ENCODE measurements at regions not wholly inside any gene's neighbourhood (a gene's known extent, or its start where the extent isn't known, plus 50 kb on each side); places are given as distances from the start of the nearest gene placed in this dataset.

GRCh38 chr18:39627936-39628335 is 2062.3 kb upstream of the CELF4 start:
- no peak for DNase-seq (ENCODE audit: low read depth)
- no peak for TF ChIP-seq MYC (IDR thresholded peaks at IDR 0.05; ENCODE audit: low read depth, low read length)
- no peak for TF ChIP-seq POLR2A (IDR thresholded peaks at IDR 0.05; ENCODE audit: extremely low read depth, insufficient read length)
- no peak overlapping the region for H3K4me3 ChIP-seq (ENCODE audit: low read depth, low read length)

DNA sequence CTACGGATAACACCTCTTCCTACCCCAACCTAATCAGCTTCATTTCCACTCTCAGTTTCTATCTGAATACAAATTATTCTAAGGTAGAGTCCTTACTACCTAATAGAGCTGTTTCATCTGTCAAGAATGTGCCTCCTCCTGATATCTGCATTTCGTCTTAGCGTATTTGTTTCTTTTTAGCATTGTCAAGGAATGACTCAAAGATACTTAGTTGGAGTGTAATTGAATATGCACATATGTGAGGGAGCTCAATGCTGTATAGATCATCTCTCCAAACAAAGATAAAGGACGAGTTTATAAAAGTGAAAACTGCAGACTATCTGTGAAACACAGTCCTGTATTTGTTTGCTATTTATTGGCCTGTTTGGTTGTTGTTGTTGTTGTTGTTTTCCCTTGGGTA is 2059.4 kb upstream of the CELF4 start:
- TF ChIP-seq MYC (IDR thresholded peaks at IDR 0.05; ENCODE audit: low read depth, low read length) = no peak
- DNase-seq (ENCODE audit: low read depth) = no peak
- no peak overlapping the region for H3K4me3 ChIP-seq (ENCODE audit: low read depth, low read length)

- DNase-seq (ENCODE audit: low read depth) = no peak
- no peak overlapping the region for H3K4me3 ChIP-seq (ENCODE audit: low read depth, low read length)
- TF ChIP-seq POLR2A (IDR thresholded peaks at IDR 0.05; ENCODE audit: extremely low read depth, insufficient read length) (no peak), MYC (IDR thresholded peaks at IDR 0.05; ENCODE audit: low read depth, low read length) (no peak), CTCF (IDR thresholded peaks at IDR 0.05; ENCODE audit: low read depth, low read length) (no peak)
- TF ChIP-seq, protein P1, sequence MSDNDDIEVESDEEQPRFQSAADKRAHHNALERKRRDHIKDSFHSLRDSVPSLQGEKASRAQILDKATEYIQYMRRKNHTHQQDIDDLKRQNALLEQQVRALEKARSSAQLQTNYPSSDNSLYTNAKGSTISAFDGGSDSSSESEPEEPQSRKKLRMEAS (IDR thresholded peaks at IDR 0.05; ENCODE audit: low read depth, low read length) = no peak
These were observed 2056.8 kb upstream of the CELF4 start for GRCh38 chr18:39622431-39622830.

DNA sequence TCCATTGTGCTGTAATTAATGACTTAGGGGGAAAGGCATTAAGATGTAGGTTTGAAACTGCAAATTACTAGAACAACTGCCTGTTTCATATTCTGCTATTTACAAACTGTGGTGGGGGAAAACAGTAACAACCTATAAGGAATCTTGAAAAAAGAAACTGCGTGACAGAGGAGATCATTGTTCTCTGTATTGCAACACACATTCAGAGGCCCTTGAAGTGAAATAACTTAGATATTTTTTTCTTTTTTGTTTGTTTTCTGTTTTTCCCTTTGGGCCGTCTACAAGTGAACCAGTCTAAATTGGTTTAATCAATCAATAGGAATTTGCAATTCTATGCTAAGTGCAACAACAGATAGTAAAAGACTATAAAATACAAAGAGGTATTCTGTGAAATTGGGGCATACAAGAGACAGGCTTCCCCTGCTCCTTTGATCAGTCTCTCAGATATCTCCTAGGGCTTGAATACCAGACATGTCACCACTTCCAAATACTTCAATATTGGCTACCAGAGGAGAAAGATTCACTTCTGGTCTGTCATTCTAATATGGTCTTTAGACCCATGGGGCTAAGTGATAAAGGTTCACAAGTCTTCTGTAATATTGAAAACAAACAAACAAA is 2055.1 kb upstream of the CELF4 start:
- no peak for TF ChIP-seq CTCF (IDR thresholded peaks at IDR 0.05; ENCODE audit: low read depth, low read length)
- TF ChIP-seq, protein P1 (IDR thresholded peaks at IDR 0.05; ENCODE audit: low read depth, low read length) = no peak
- TF ChIP-seq POLR2A (IDR thresholded peaks at IDR 0.05; ENCODE audit: extremely low read depth, insufficient read length) = no peak
- TF ChIP-seq MYC (IDR thresholded peaks at IDR 0.05; ENCODE audit: low read depth, low read length) = no peak
- DNase-seq (ENCODE audit: low read depth) = no peak
- H3K4me3 ChIP-seq (ENCODE audit: low read depth, low read length) = no peak overlapping the region

- H3K4me3 ChIP-seq (ENCODE audit: low read depth, low read length) = no peak overlapping the region
- no peak for TF ChIP-seq POLR2A (IDR thresholded peaks at IDR 0.05; ENCODE audit: extremely low read depth, insufficient read length)
- no peak for DNase-seq (ENCODE audit: low read depth)
These were observed 2052.8 kb upstream of the CELF4 start for GRCh38 chr18:39618265-39619003.

DNA sequence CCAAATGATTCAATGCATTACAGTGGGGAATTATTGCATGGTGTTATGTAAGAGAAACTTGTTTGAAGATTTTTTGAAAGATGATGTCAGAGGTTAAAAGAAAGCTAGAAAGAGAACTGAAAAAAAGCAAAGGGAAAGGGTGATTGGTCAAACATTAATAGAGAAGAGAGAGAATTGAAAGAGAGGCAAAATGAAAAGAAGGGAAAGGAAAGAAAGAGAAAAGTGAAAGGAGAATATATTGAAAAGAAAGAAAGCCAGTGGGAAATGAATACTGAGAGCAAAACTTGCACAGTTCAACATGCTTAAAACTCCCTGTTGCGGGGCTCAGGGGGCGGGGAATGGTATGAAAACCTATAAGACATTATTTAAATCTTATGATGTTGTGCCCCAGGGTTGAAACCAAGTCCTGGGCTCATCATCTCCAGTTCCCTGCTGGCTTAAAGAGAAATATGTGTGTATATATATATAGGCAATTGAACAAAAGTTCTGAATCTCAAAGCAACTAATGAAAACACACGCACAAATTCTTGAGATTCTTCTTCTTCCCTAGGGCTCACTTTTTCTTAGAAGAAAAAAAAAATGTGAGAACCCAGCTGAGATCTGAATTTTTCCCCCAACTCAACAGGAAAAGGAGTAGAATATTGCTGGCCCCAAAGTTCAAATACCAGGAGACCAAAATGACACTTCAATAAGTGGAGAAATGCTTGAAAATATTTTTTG is 2045.9 kb upstream of the CELF4 start:
- TF ChIP-seq, protein P1 (IDR thresholded peaks at IDR 0.05; ENCODE audit: low read depth, low read length) = no peak
- TF ChIP-seq MYC (IDR thresholded peaks at IDR 0.05; ENCODE audit: low read depth, low read length) = no peak
- no peak for TF ChIP-seq POLR2A (IDR thresholded peaks at IDR 0.05; ENCODE audit: extremely low read depth, insufficient read length)
- no peak for TF ChIP-seq CTCF (IDR thresholded peaks at IDR 0.05; ENCODE audit: low read depth, low read length)
- H3K4me3 ChIP-seq (ENCODE audit: low read depth, low read length) = no peak overlapping the region
- DNase-seq (ENCODE audit: low read depth) = no peak

DNA sequence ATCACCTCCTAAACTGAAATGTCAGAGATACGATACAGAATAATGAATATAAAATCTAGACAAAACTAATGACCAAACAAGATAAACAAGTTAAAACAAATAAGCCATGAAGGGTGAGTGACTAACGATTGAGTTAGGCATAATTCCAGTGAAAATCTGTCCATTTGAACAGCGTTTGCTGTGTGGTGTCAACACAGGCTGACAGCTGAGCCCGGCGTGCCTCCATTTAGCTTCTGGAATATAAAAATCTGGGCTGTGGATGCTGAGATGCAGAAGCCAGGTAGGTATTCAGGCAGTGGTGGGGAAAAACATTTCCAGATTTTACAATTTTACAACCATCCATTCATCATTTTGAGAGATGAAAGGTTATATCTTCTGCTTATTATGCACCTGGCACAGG is 2041.4 kb upstream of the CELF4 start:
- DNase-seq (ENCODE audit: low read depth) = no peak
- no peak for TF ChIP-seq CTCF (IDR thresholded peaks at IDR 0.05; ENCODE audit: low read depth, low read length)
- TF ChIP-seq, protein P1 (IDR thresholded peaks at IDR 0.05; ENCODE audit: low read depth, low read length) = no peak
- no peak overlapping the region for H3K4me3 ChIP-seq (ENCODE audit: low read depth, low read length)
